ENCODE measurements at regions not wholly inside any gene's neighbourhood (a gene's known extent, or its start where the extent isn't known, plus 50 kb on each side); places are given as distances from the start of the nearest gene placed in this dataset.
"Not testable (repeated sequence)": the region's sequence is repeated elsewhere in the genome, so short reads cannot be mapped to it uniquely, and the experiment has no call there.

DNA sequence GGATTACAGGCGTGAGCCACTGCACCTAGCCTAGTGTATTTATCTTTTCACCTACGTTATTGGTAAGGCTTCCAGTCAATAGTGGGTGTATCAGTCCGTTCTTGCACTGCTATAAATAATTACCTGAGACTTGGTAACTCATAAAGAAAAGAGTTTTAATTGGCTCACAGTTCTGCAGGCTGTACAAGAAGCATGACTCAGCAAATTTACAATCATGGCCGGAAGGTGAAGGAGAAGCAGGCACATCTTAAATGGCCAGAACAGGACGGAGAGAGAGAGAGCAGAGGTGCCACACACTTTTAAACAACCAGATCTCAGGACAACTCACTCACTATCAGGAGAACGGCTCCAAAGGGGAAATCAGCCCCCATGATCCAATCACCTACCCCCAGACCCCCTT, 873.3 kb upstream of the AUTS2 start:
- Histone ChIP-seq H3K9ac (no peak overlapping the region), H3K4me1 (ENCODE audit: low read depth, poor library complexity, severe bottlenecking) (no peaks in the 10 kb centered on the region), H3K27ac (no peak overlapping the region), H3K4me2 (no peak overlapping the region), H3K79me2 (ENCODE audit: insufficient read depth, low read depth) (no peaks in the 10 kb centered on the region), H3K4me3 (IDR thresholded peaks at IDR 0.05; ENCODE audit: insufficient read depth, low read depth, low read length) (no peak overlapping the region), H2AFZ (ENCODE audit: low read depth) (no peak overlapping the region), H4K20me1 (ENCODE audit: insufficient read depth) (no peaks in the 10 kb centered on the region), H3K27me3 (ENCODE audit: insufficient read depth, low read depth) (no peaks in the 10 kb centered on the region), H3K36me3 (ENCODE audit: insufficient read depth) (no peaks in the 10 kb centered on the region)
- TF ChIP-seq, protein P1, sequence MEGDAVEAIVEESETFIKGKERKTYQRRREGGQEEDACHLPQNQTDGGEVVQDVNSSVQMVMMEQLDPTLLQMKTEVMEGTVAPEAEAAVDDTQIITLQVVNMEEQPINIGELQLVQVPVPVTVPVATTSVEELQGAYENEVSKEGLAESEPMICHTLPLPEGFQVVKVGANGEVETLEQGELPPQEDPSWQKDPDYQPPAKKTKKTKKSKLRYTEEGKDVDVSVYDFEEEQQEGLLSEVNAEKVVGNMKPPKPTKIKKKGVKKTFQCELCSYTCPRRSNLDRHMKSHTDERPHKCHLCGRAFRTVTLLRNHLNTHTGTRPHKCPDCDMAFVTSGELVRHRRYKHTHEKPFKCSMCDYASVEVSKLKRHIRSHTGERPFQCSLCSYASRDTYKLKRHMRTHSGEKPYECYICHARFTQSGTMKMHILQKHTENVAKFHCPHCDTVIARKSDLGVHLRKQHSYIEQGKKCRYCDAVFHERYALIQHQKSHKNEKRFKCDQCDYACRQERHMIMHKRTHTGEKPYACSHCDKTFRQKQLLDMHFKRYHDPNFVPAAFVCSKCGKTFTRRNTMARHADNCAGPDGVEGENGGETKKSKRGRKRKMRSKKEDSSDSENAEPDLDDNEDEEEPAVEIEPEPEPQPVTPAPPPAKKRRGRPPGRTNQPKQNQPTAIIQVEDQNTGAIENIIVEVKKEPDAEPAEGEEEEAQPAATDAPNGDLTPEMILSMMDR (conservative IDR thresholded peaks at IDR 0.05; ENCODE audit: low read depth, low read length), result no peak

GRCh38 chr7:68725843-68726785, 872.2 kb upstream of the AUTS2 start:
- no peaks in the 10 kb centered on the region for H3K27me3 ChIP-seq (ENCODE audit: insufficient read depth, low read depth)
- no peak overlapping the region for H3K9ac ChIP-seq
- TF ChIP-seq, protein P1 (conservative IDR thresholded peaks at IDR 0.05; ENCODE audit: low read depth, low read length), result no peak
- H3K79me2 ChIP-seq (ENCODE audit: insufficient read depth, low read depth), result no peaks in the 10 kb centered on the region
- no peaks in the 10 kb centered on the region for H3K4me1 ChIP-seq (ENCODE audit: low read depth, poor library complexity, severe bottlenecking)
- no peak overlapping the region for H3K4me3 ChIP-seq (IDR thresholded peaks at IDR 0.05; ENCODE audit: insufficient read depth, low read depth, low read length)
- no peak overlapping the region for H3K27ac ChIP-seq
- H3K4me2 ChIP-seq, result no peak overlapping the region
- H2AFZ ChIP-seq (ENCODE audit: low read depth), result no peak overlapping the region
- H4K20me1 ChIP-seq (ENCODE audit: insufficient read depth), result no peaks in the 10 kb centered on the region
- H3K36me3 ChIP-seq (ENCODE audit: insufficient read depth), result no peaks in the 10 kb centered on the region

DNA sequence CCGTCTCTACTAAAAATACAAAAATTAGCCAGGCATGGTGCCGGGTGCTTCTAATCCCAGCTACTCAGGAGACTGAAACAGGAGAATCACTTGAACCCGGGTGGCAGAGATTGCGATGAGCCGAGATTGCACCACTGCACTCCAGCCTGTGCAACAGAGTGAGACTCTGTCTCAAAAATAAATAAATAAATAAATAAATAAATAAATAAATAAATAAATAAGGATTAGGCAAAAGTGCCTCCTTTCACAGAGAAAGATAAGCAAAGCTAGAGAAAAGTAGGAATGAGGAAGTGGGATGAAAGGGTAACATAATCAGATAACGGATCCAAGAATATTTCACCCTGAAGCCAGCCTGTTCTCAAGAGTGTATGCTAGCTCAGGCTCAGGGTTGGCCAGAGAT, 869.6 kb upstream of the AUTS2 start:
- not testable (repeated sequence) for H3K27ac ChIP-seq; H3K27me3 ChIP-seq (ENCODE audit: insufficient read depth, low read depth); H3K9ac ChIP-seq; H3K4me1 ChIP-seq (ENCODE audit: low read depth, poor library complexity, severe bottlenecking); H3K36me3 ChIP-seq (ENCODE audit: insufficient read depth); H3K79me2 ChIP-seq (ENCODE audit: insufficient read depth, low read depth); H2AFZ ChIP-seq (ENCODE audit: low read depth); H4K20me1 ChIP-seq (ENCODE audit: insufficient read depth); H3K4me2 ChIP-seq; H3K4me3 ChIP-seq (IDR thresholded peaks at IDR 0.05; ENCODE audit: insufficient read depth, low read depth, low read length)

- Histone ChIP-seq H3K27ac (no peak overlapping the region), H3K4me2 (no peak overlapping the region)
- TF ChIP-seq, protein P1 (conservative IDR thresholded peaks at IDR 0.05; ENCODE audit: low read depth, low read length), result no peak
These were observed 868.9 kb upstream of the AUTS2 start for GRCh38 chr7:68729371-68729770.

GRCh38 chr7:68730194-68730593, 868.1 kb upstream of the AUTS2 start:
- no peak overlapping the region for H3K4me3 ChIP-seq (IDR thresholded peaks at IDR 0.05; ENCODE audit: insufficient read depth, low read depth, low read length)
- TF ChIP-seq, protein P1 (conservative IDR thresholded peaks at IDR 0.05; ENCODE audit: low read depth, low read length), result no peak

More at GRCh38 chr7:68729371-68729770, 868.9 kb upstream of the AUTS2 start:
- H2AFZ ChIP-seq (ENCODE audit: low read depth), result no peak overlapping the region
- no peaks in the 10 kb centered on the region for H4K20me1 ChIP-seq (ENCODE audit: insufficient read depth)
- no peaks in the 10 kb centered on the region for H3K4me1 ChIP-seq (ENCODE audit: low read depth, poor library complexity, severe bottlenecking)
- no peak overlapping the region for H3K4me3 ChIP-seq (IDR thresholded peaks at IDR 0.05; ENCODE audit: insufficient read depth, low read depth, low read length)
- no peaks in the 10 kb centered on the region for H3K79me2 ChIP-seq (ENCODE audit: insufficient read depth, low read depth)
- no peaks in the 10 kb centered on the region for H3K27me3 ChIP-seq (ENCODE audit: insufficient read depth, low read depth)
- no peaks in the 10 kb centered on the region for H3K36me3 ChIP-seq (ENCODE audit: insufficient read depth)
- no peak overlapping the region for H3K9ac ChIP-seq

More at GRCh38 chr7:68730194-68730593, 868.1 kb upstream of the AUTS2 start:
- H2AFZ ChIP-seq (ENCODE audit: low read depth), result no peak overlapping the region
- H3K9ac ChIP-seq, result no peak overlapping the region
- no peak overlapping the region for H3K4me2 ChIP-seq
- H3K4me1 ChIP-seq (ENCODE audit: low read depth, poor library complexity, severe bottlenecking), result no peaks in the 10 kb centered on the region
- no peak overlapping the region for H3K27ac ChIP-seq
- no peaks in the 10 kb centered on the region for H3K36me3 ChIP-seq (ENCODE audit: insufficient read depth)
- H3K79me2 ChIP-seq (ENCODE audit: insufficient read depth, low read depth), result no peaks in the 10 kb centered on the region
- H4K20me1 ChIP-seq (ENCODE audit: insufficient read depth), result no peaks in the 10 kb centered on the region
- no peaks in the 10 kb centered on the region for H3K27me3 ChIP-seq (ENCODE audit: insufficient read depth, low read depth)
